HG03280 (cell line): ENCODE measurements at regions not wholly inside any gene's neighbourhood (a gene's known extent, or its start where the extent isn't known, plus 50 kb on each side); places are given as distances from the start of the nearest gene placed in this dataset.

Experiments used
- ATAC-seq: cut with Tn5 transposase; IDR thresholded peaks from one replicate; pipeline ENCODE4 v1.9.1; 2021; ENCODE audit warnings: mild to moderate bottlenecking, moderate library complexity; ENCODE audit not compliant: unreplicated experiment

GRCh38 chr6:148082044-148082443 lies 260.6 kb upstream of the SASH1 start:
- no peak for ATAC-seq

- no peak for ATAC-seq
Measured at GRCh38 chr6:148082696-148083095, 259.9 kb upstream of the SASH1 start.

GRCh38 chr6:148085631-148086331 lies 256.9 kb upstream of the SASH1 start:
- ATAC-seq, result no peak

GRCh38 chr6:148086386-148086785 lies 256.3 kb upstream of the SASH1 start:
- no peak for ATAC-seq

GRCh38 chr6:148086843-148087242 lies 255.8 kb upstream of the SASH1 start:
- no peak for ATAC-seq

- no peak for ATAC-seq
Measured at GRCh38 chr6:148087659-148088058, 255.0 kb upstream of the SASH1 start.

GRCh38 chr6:148090326-148090725 lies 252.3 kb upstream of the SASH1 start:
- no peak for ATAC-seq

GRCh38 chr6:148091394-148091793 lies 251.2 kb upstream of the SASH1 start:
- ATAC-seq, result no peak

- no peak for ATAC-seq
Measured at GRCh38 chr6:148103436-148103835, 239.2 kb upstream of the SASH1 start.

GRCh38 chr6:148104131-148104530 lies 238.5 kb upstream of the SASH1 start:
- no peak for ATAC-seq

- no peak for ATAC-seq
Measured at GRCh38 chr6:148105695-148106094, 236.9 kb upstream of the SASH1 start.

GRCh38 chr6:148107911-148108310 lies 234.7 kb upstream of the SASH1 start:
- no peak for ATAC-seq

GRCh38 chr6:148109732-148110131 lies 232.9 kb upstream of the SASH1 start:
- ATAC-seq, result no peak

- ATAC-seq, result no peak
Measured at GRCh38 chr6:148110925-148111324, 231.7 kb upstream of the SASH1 start.

GRCh38 chr6:148112851-148113319 lies 229.8 kb upstream of the SASH1 start:
- no peak for ATAC-seq

- ATAC-seq, result no peak
Measured at GRCh38 chr6:148116001-148116400, 226.6 kb upstream of the SASH1 start.

GRCh38 chr6:148118244-148118643 lies 224.4 kb upstream of the SASH1 start:
- ATAC-seq, result no peak

GRCh38 chr6:148128014-148128730 lies 214.5 kb upstream of the SASH1 start:
- ATAC-seq, result no peak

GRCh38 chr6:148134592-148134991 lies 208.0 kb upstream of the SASH1 start:
- ATAC-seq, result no peak

- no peak for ATAC-seq
Measured at GRCh38 chr6:148136586-148136985, 206.1 kb upstream of the SASH1 start.

- no peak for ATAC-seq
Measured at GRCh38 chr6:148137652-148138051, 205.0 kb upstream of the SASH1 start.

- no peak for ATAC-seq
Measured at GRCh38 chr6:148138573-148138972, 204.1 kb upstream of the SASH1 start.
